Neuronal stem cell (in vitro differentiated cells): ENCODE measurements at regions not wholly inside any gene's neighbourhood (a gene's known extent, or its start where the extent isn't known, plus 50 kb on each side); places are given as distances from the start of the nearest gene placed in this dataset.
A peak's percentile ranks its signal among the peaks of the same experiment; 100 is the strongest.

Experiments used
- DNase-seq: peaks from one replicate; pipeline ENCODE4 v3.0.0-alpha.2; 2013; ENCODE audit warnings: low spot score
- H2AFZ ChIP-seq: one replicate; pipeline ENCODE4 v1.6.1; 2013; ENCODE audit warnings: mild to moderate bottlenecking, low read length, inconsistent platforms
- H2AK5ac ChIP-seq: 2 replicates; pipeline ENCODE4 v1.6.1; 2013; ENCODE audit warnings: low read depth, mild to moderate bottlenecking, inconsistent platforms, low read length, moderate library complexity, mixed read lengths
- H2BK120ac ChIP-seq: 2 replicates; pipeline ENCODE4 v1.6.1; 2013; ENCODE audit warnings: low read depth, mild to moderate bottlenecking, inconsistent platforms, low read length, moderate library complexity, mixed read lengths
- H2BK12ac ChIP-seq: one replicate; pipeline ENCODE4 v1.6.1; 2013; ENCODE audit warnings: low read length, inconsistent platforms
- H2BK15ac ChIP-seq: 2 replicates; pipeline ENCODE4 v1.6.1; 2013; ENCODE audit warnings: mild to moderate bottlenecking, low read length, inconsistent platforms, mixed read lengths
- H2BK5ac ChIP-seq: one replicate; pipeline ENCODE4 v1.6.1; 2013; ENCODE audit warnings: inconsistent platforms, mild to moderate bottlenecking, low read length, moderate library complexity
- H3K14ac ChIP-seq: one replicate; pipeline ENCODE4 v1.6.1; 2013; ENCODE audit warnings: low read length, inconsistent platforms
- H3K18ac ChIP-seq: 2 replicates; pipeline ENCODE4 v1.6.1; 2013; ENCODE audit warnings: low read length, inconsistent platforms
- H3K23ac ChIP-seq: 2 replicates; pipeline ENCODE4 v1.6.1; 2013; ENCODE audit warnings: low read depth, mild to moderate bottlenecking, mixed read lengths, low read length, inconsistent platforms; ENCODE audit not compliant: poor library complexity
- H3K27ac ChIP-seq: replicated peaks from 3 replicates; pipeline ENCODE4 v1.5.1; 2013; ENCODE audit warnings: low read length, inconsistent platforms
- H3K27me3 ChIP-seq, 3 experiments: 2 replicates each; pipeline ENCODE4 v1.6.1; 2013; ENCODE audit warnings: low read length in 3 of 3, mild to moderate bottlenecking in 2 of 3, inconsistent platforms in 1 of 3, low read depth in 1 of 3, mixed read lengths in 1 of 3, moderate library complexity in 1 of 3; ENCODE audit not compliant: control insufficient read depth in 3 of 3, insufficient read depth in 3 of 3
- H3K36me3 ChIP-seq, 2 donors: replicated peaks in 1 of 2; 2 replicates each; pipeline ENCODE4 v1.6.1; 2013; ENCODE audit warnings: low read length in 2 of 2; ENCODE audit not compliant: control insufficient read depth in 2 of 2, insufficient read depth in 2 of 2
- H3K4ac ChIP-seq: 2 replicates; pipeline ENCODE4 v1.6.1; 2013; ENCODE audit warnings: inconsistent platforms, mild to moderate bottlenecking, low read length, moderate library complexity
- H3K4me1 ChIP-seq, 2 donors: 1 replicate in 1 of 2; 2 replicates in 1 of 2; pipeline ENCODE4 v1.6.1; 2013; ENCODE audit warnings: low read length in 2 of 2, low read depth in 1 of 2; ENCODE audit not compliant: control insufficient read depth in 2 of 2, insufficient read depth in 1 of 2
- H3K4me2 ChIP-seq: one replicate; pipeline ENCODE4 v1.6.1; 2013; ENCODE audit warnings: mild to moderate bottlenecking, low read length, inconsistent platforms; ENCODE audit not compliant: insufficient read depth, poor library complexity, severe bottlenecking
- H3K4me3 ChIP-seq, 2 donors: 2 replicates each; pipeline ENCODE4 v1.5.1; 2013; ENCODE audit warnings: low read length in 2 of 2, mild to moderate bottlenecking in 2 of 2, inconsistent platforms in 1 of 2, moderate library complexity in 1 of 2
- H3K79me1 ChIP-seq: one replicate; pipeline ENCODE4 v1.6.1; 2013; ENCODE audit warnings: low read depth, mild to moderate bottlenecking, inconsistent platforms, low read length, moderate library complexity
- H3K9ac ChIP-seq: one replicate; pipeline ENCODE4 v1.6.1; 2013; ENCODE audit warnings: mild to moderate bottlenecking, low read depth, low read length, inconsistent platforms; ENCODE audit not compliant: poor library complexity
- H3K9me3 ChIP-seq, 2 donors: replicated peaks in 1 of 2; 2 replicates each; pipeline versions ENCODE3 to v1.6.1; 2013; ENCODE audit warnings: low read length in 2 of 2, mild to moderate bottlenecking in 2 of 2, inconsistent platforms in 1 of 2, low read depth in 1 of 2, mixed read lengths in 1 of 2, moderate library complexity in 1 of 2; ENCODE audit not compliant: control insufficient read depth in 2 of 2, insufficient read depth in 1 of 2
- H4K8ac ChIP-seq: one replicate; pipeline ENCODE4 v1.6.1; 2013; ENCODE audit warnings: low read depth, mild to moderate bottlenecking, inconsistent platforms, low read length, moderate library complexity
- H4K91ac ChIP-seq: one replicate; pipeline ENCODE4 v1.6.1; 2013; ENCODE audit warnings: low read length, low read depth, mild to moderate bottlenecking, inconsistent platforms; ENCODE audit not compliant: poor library complexity
- WGBS, 2 donors: extraction: QIAGEN DNeasy Blood & Tissue Kit; methylation state at CpG; one replicate each; pipeline ENCODE4 v1.1.7; 2013; ENCODE audit warnings: missing lambda C conversion rate in 2 of 2, mixed read lengths in 1 of 2; ENCODE audit not compliant: insufficient read length in 2 of 2, insufficient replicate concordance in 1 of 2; ENCODE audit errors: extremely low coverage in 2 of 2; 5-methylcytosine and 5-hydroxymethylcytosine counted together

DNA sequence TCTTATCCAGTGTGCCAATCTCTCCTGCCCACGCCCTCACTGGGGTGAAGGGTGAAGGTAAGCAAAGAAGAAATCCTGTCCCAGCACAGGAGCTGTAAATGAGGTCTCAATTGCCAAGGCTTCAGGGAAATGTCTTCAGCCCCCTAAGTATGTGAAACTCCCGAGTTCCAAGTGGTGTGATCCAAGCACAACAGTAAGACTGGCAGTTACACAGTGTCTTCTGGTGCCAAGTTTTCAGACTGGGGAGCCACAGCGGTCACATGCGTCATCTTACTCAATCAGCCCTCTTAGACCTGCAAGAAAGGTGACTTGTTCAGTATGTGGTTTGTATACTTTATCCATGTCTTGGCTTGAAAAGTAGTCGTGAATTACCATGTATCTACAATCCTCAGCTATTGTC, 55.0 kb upstream of the SPRED2 start:
- DNase-seq: no peak
- Histone ChIP-seq H2BK12ac (no peak overlapping the region), H3K18ac (no peak overlapping the region), H3K4ac (no peak overlapping the region), H2BK120ac (no peak overlapping the region), H2BK5ac (no peak overlapping the region), H4K91ac (no peak overlapping the region), H3K14ac (no peak overlapping the region), H3K4me1 (no peaks in the 10 kb centered on the region), H3K9ac (no peak overlapping the region), H3K23ac (no peak overlapping the region), H3K27me3 (no peaks in the 10 kb centered on the region), H3K4me3 (no peak overlapping the region), H2AK5ac (no peak overlapping the region), H2AFZ (no peak overlapping the region), H2BK15ac (no peak overlapping the region), H3K79me1 (no peaks in the 10 kb centered on the region), H4K8ac (no peak overlapping the region), H3K27ac (no peak overlapping the region), H3K4me2 (no peak overlapping the region), H3K9me3 (peaks cover 4 to 14% of the 10 kb centered on the region in 2 donors), H3K36me3 (no peaks in the 10 kb centered on the region)
- no CpG with 5 or more reads among the region's 5 CpGs for WGBS, 2 donors

- no peak overlapping the region for H2BK15ac ChIP-seq
- no peak overlapping the region for H3K4ac ChIP-seq
- WGBS, 2 donors: no CpG with 5 or more reads among the region's 4 CpGs
- no peaks in the 10 kb centered on the region for H3K79me1 ChIP-seq
- H3K9ac ChIP-seq: no peak overlapping the region
- H2BK12ac ChIP-seq: no peak overlapping the region
- no peak overlapping the region for H3K23ac ChIP-seq
- H2AFZ ChIP-seq: no peak overlapping the region
- no peak overlapping the region for H2AK5ac ChIP-seq
- no peak overlapping the region for H3K4me3 ChIP-seq
- no peak overlapping the region for H3K14ac ChIP-seq
- H3K9me3 ChIP-seq: peaks cover 4 to 14% of the 10 kb centered on the region in 2 donors
- H2BK120ac ChIP-seq: no peak overlapping the region
- H4K8ac ChIP-seq: no peak overlapping the region
- no peaks in the 10 kb centered on the region for H3K4me1 ChIP-seq
- no peaks in the 10 kb centered on the region for H3K27me3 ChIP-seq
- H3K18ac ChIP-seq: no peak overlapping the region
- no peaks in the 10 kb centered on the region for H3K36me3 ChIP-seq
- H3K27ac ChIP-seq: no peak overlapping the region
- DNase-seq: no peak
- H4K91ac ChIP-seq: no peak overlapping the region
- H2BK5ac ChIP-seq: no peak overlapping the region
- no peak overlapping the region for H3K4me2 ChIP-seq
These were observed 54.4 kb upstream of the SPRED2 start for GRCh38 chr2:65486802-65487201.

GRCh38 chr2:65486282-65486681, 53.9 kb upstream of the SPRED2 start:
- Histone ChIP-seq H3K79me1 (no peaks in the 10 kb centered on the region), H3K14ac (no peak overlapping the region), H3K4me2 (no peak overlapping the region), H2AFZ (no peak overlapping the region), H3K4me1 (no peaks in the 10 kb centered on the region), H2BK120ac (no peak overlapping the region), H3K27me3 (no peaks in the 10 kb centered on the region), H3K23ac (no peak overlapping the region), H3K9ac (no peak overlapping the region), H3K4me3 (no peak overlapping the region), H4K91ac (peak overlapping the region; percentile 40), H3K9me3 (peaks cover 4 to 14% of the 10 kb centered on the region in 2 donors), H2BK12ac (no peak overlapping the region), H2BK5ac (no peak overlapping the region), H3K36me3 (no peaks in the 10 kb centered on the region), H2AK5ac (no peak overlapping the region), H4K8ac (no peak overlapping the region), H3K27ac (no peak overlapping the region), H2BK15ac (no peak overlapping the region), H3K18ac (no peak overlapping the region), H3K4ac (no peak overlapping the region)
- no peak for DNase-seq
- WGBS, 2 donors: no CpG with 5 or more reads among the region's 2 CpGs

GRCh38 chr2:65485839-65486238, 53.4 kb upstream of the SPRED2 start:
- no peaks in the 10 kb centered on the region for H3K4me1 ChIP-seq
- no peak overlapping the region for H4K8ac ChIP-seq
- H3K27ac ChIP-seq: no peak overlapping the region
- WGBS, 2 donors: no CpG with 5 or more reads among the region's 5 CpGs
- H2AK5ac ChIP-seq: no peak overlapping the region
- no peak overlapping the region for H2BK12ac ChIP-seq
- H3K36me3 ChIP-seq: no peaks in the 10 kb centered on the region
- no peak overlapping the region for H3K18ac ChIP-seq
- H3K4ac ChIP-seq: no peak overlapping the region
- H3K9me3 ChIP-seq: peaks cover 4 to 14% of the 10 kb centered on the region in 2 donors
- no peaks in the 10 kb centered on the region for H3K27me3 ChIP-seq
- H3K14ac ChIP-seq: no peak overlapping the region
- no peak overlapping the region for H3K4me3 ChIP-seq
- DNase-seq: no peak
- no peak overlapping the region for H2BK15ac ChIP-seq
- no peak overlapping the region for H3K4me2 ChIP-seq
- no peak overlapping the region for H3K9ac ChIP-seq
- no peaks in the 10 kb centered on the region for H3K79me1 ChIP-seq
- no peak overlapping the region for H2BK120ac ChIP-seq
- no peak overlapping the region for H2AFZ ChIP-seq
- no peak overlapping the region for H3K23ac ChIP-seq
- no peak overlapping the region for H2BK5ac ChIP-seq
- no peak overlapping the region for H4K91ac ChIP-seq
